ENCODE measurements at regions not wholly inside any gene's neighbourhood (a gene's known extent, or its start where the extent isn't known, plus 50 kb on each side); places are given as distances from the start of the nearest gene placed in this dataset.

GRCh38 chr21:28454564-28455252 lies 538.0 kb downstream of the LTN1 start:
- Histone ChIP-seq H3K9me2 (replicated peaks; ENCODE audit: insufficient read depth, low read length) (no peaks in the 10 kb centered on the region), H2AFZ (ENCODE audit: low read depth, low read length, severe bottlenecking) (no peak overlapping the region), H3F3A (ENCODE audit: insufficient read depth) (no peaks in the 10 kb centered on the region), H3K9me3 (ENCODE audit: insufficient read depth, low read length) (no peaks in the 10 kb centered on the region), H3K79me2 (ENCODE audit: insufficient read depth, low read length) (no peaks in the 10 kb centered on the region), H3K27ac (ENCODE audit: low read depth, low read length) (no peak overlapping the region), H3K4me3 (ENCODE audit: insufficient read depth, low read length, poor library complexity, severe bottlenecking) (no peak overlapping the region), H3K27me3 (ENCODE audit: low read length) (no peaks in the 10 kb centered on the region), H3K9ac (ENCODE audit: low read length) (no peak overlapping the region), H3K36me3 (ENCODE audit: low read length) (no peaks in the 10 kb centered on the region), H3K4me2 (ENCODE audit: low read depth, low read length, poor library complexity, severe bottlenecking) (no peak overlapping the region), H4K20me1 (ENCODE audit: low read depth, low read length) (no peaks in the 10 kb centered on the region)
- TF ChIP-seq EZH2phosphoT487 (conservative IDR thresholded peaks at IDR 0.05; ENCODE audit: low read length) (no peak), CTCF (IDR thresholded peaks at IDR 0.05; ENCODE audit: insufficient read depth, low read length, poor library complexity, severe bottlenecking) (no peak)

GRCh38 chr21:28447462-28447861 lies 545.2 kb downstream of the LTN1 start:
- Histone ChIP-seq H3K36me3 (ENCODE audit: low read length) (no peaks in the 10 kb centered on the region), H3K4me2 (ENCODE audit: low read depth, low read length, poor library complexity, severe bottlenecking) (no peak overlapping the region), H3K79me2 (ENCODE audit: insufficient read depth, low read length) (no peaks in the 10 kb centered on the region), H3K9ac (ENCODE audit: low read length) (no peak overlapping the region), H3K27me3 (ENCODE audit: low read length) (no peaks in the 10 kb centered on the region), H3K9me2 (replicated peaks; ENCODE audit: insufficient read depth, low read length) (no peaks in the 10 kb centered on the region), H3K27ac (ENCODE audit: low read depth, low read length) (no peak overlapping the region), H4K20me1 (ENCODE audit: low read depth, low read length) (no peaks in the 10 kb centered on the region), H2AFZ (ENCODE audit: low read depth, low read length, severe bottlenecking) (no peak overlapping the region), H3K9me3 (ENCODE audit: insufficient read depth, low read length) (peaks cover 5% of the 10 kb centered on the region; the same call in 1 of the 2 replicates), H3F3A (ENCODE audit: insufficient read depth) (no peaks in the 10 kb centered on the region), H3K4me3 (ENCODE audit: insufficient read depth, low read length, poor library complexity, severe bottlenecking) (no peak overlapping the region)
- no peak for TF ChIP-seq EZH2phosphoT487 (conservative IDR thresholded peaks at IDR 0.05; ENCODE audit: low read length)
- no peak for TF ChIP-seq CTCF (IDR thresholded peaks at IDR 0.05; ENCODE audit: insufficient read depth, low read length, poor library complexity, severe bottlenecking)

GRCh38 chr21:28445141-28445830 lies 547.4 kb downstream of the LTN1 start:
- Histone ChIP-seq H3K79me2 (ENCODE audit: insufficient read depth, low read length) (no peaks in the 10 kb centered on the region), H3F3A (ENCODE audit: insufficient read depth) (no peaks in the 10 kb centered on the region), H3K27me3 (ENCODE audit: low read length) (no peaks in the 10 kb centered on the region), H3K9me3 (ENCODE audit: insufficient read depth, low read length) (peaks cover 5% of the 10 kb centered on the region; the same call in 1 of the 2 replicates), H3K9ac (ENCODE audit: low read length) (no peak overlapping the region), H3K4me2 (ENCODE audit: low read depth, low read length, poor library complexity, severe bottlenecking) (no peak overlapping the region), H3K4me3 (ENCODE audit: insufficient read depth, low read length, poor library complexity, severe bottlenecking) (no peak overlapping the region), H3K27ac (ENCODE audit: low read depth, low read length) (no peak overlapping the region), H4K20me1 (ENCODE audit: low read depth, low read length) (no peaks in the 10 kb centered on the region), H3K9me2 (replicated peaks; ENCODE audit: insufficient read depth, low read length) (no peaks in the 10 kb centered on the region), H2AFZ (ENCODE audit: low read depth, low read length, severe bottlenecking) (no peak overlapping the region), H3K36me3 (ENCODE audit: low read length) (no peaks in the 10 kb centered on the region)
- TF ChIP-seq CTCF (IDR thresholded peaks at IDR 0.05; ENCODE audit: insufficient read depth, low read length, poor library complexity, severe bottlenecking) (no peak), EZH2phosphoT487 (conservative IDR thresholded peaks at IDR 0.05; ENCODE audit: low read length) (no peak)
